ENCODE measurements at regions not wholly inside any gene's neighbourhood (a gene's known extent, or its start where the extent isn't known, plus 50 kb on each side); places are given as distances from the start of the nearest gene placed in this dataset.
"Not testable (repeated sequence)": the region's sequence is repeated elsewhere in the genome, so short reads cannot be mapped to it uniquely, and the experiment has no call there.

GRCh38 chr10:65010845-65011244, 1489.6 kb downstream of the REEP3 start:
- DNase-seq (ENCODE audit: low read depth) = no peak

- DNase-seq (ENCODE audit: low read depth) = no peak
Measured at GRCh38 chr10:65017523-65017922, 1496.3 kb downstream of the REEP3 start.

- DNase-seq (ENCODE audit: low read depth) = no peak
Measured at GRCh38 chr10:65024886-65025285, 1503.7 kb downstream of the REEP3 start.

- no peak for DNase-seq (ENCODE audit: low read depth)
Measured at GRCh38 chr10:65030263-65030662, 1509.1 kb downstream of the REEP3 start.

GRCh38 chr10:65032867-65033769, 1511.9 kb downstream of the REEP3 start:
- DNase-seq (ENCODE audit: low read depth) = peak; percentile 6

GRCh38 chr10:65033957-65034356, 1512.8 kb downstream of the REEP3 start:
- no peak for DNase-seq (ENCODE audit: low read depth)

- DNase-seq (ENCODE audit: low read depth) = no peak
Measured at GRCh38 chr10:65040796-65041195, 1519.6 kb downstream of the REEP3 start.

- no peak for DNase-seq (ENCODE audit: low read depth)
Measured at GRCh38 chr10:65041307-65041706, 1520.1 kb downstream of the REEP3 start.

GRCh38 chr10:65042496-65042895, 1521.3 kb downstream of the REEP3 start:
- no peak for DNase-seq (ENCODE audit: low read depth)

- no peak for DNase-seq (ENCODE audit: low read depth)
Measured at GRCh38 chr10:65046831-65047230, 1525.6 kb downstream of the REEP3 start.

GRCh38 chr10:65052111-65052510, 1530.9 kb downstream of the REEP3 start:
- not testable (repeated sequence) for DNase-seq (ENCODE audit: low read depth)

- DNase-seq (ENCODE audit: low read depth) = not testable (repeated sequence)
Measured at GRCh38 chr10:65053397-65053796, 1532.2 kb downstream of the REEP3 start.

GRCh38 chr10:65053831-65054351, 1532.7 kb downstream of the REEP3 start:
- not testable (repeated sequence) for DNase-seq (ENCODE audit: low read depth)

GRCh38 chr10:65054701-65055100, 1533.5 kb downstream of the REEP3 start:
- not testable (repeated sequence) for DNase-seq (ENCODE audit: low read depth)

- DNase-seq (ENCODE audit: low read depth) = no peak
Measured at GRCh38 chr10:65065278-65065677, 1544.1 kb downstream of the REEP3 start.

- no peak for DNase-seq (ENCODE audit: low read depth)
Measured at GRCh38 chr10:65083222-65083621, 1562.0 kb downstream of the REEP3 start.

- no peak for DNase-seq (ENCODE audit: low read depth)
Measured at GRCh38 chr10:65090991-65091390, 1569.8 kb downstream of the REEP3 start.

GRCh38 chr10:65100146-65100545, 1578.9 kb downstream of the REEP3 start:
- no peak for DNase-seq (ENCODE audit: low read depth)

- not testable (repeated sequence) for DNase-seq (ENCODE audit: low read depth)
Measured at GRCh38 chr10:65100881-65101280, 1579.7 kb downstream of the REEP3 start.

GRCh38 chr10:65110009-65110408, 1588.8 kb downstream of the REEP3 start:
- no peak for DNase-seq (ENCODE audit: low read depth)

GRCh38 chr10:65111059-65111458, 1589.9 kb downstream of the REEP3 start:
- not testable (repeated sequence) for DNase-seq (ENCODE audit: low read depth)

GRCh38 chr10:65112573-65112972, 1591.4 kb downstream of the REEP3 start:
- DNase-seq (ENCODE audit: low read depth) = no peak

GRCh38 chr10:65123120-65123519, 1601.9 kb downstream of the REEP3 start:
- DNase-seq (ENCODE audit: low read depth) = no peak

Measured in forelimb muscle (tissue), 1 donor.